PC-3 (cell line): ENCODE measurements at regions not wholly inside any gene's neighbourhood (a gene's known extent, or its start where the extent isn't known, plus 50 kb on each side); places are given as distances from the start of the nearest gene placed in this dataset.
A peak's percentile ranks its signal among the peaks of the same experiment; 100 is the strongest.

ENCODE experiments used
- ATAC-seq: fragments of 200-7000 bp; cut with Tn5 transposase; 2 replicates; pipeline ENCODE4 v1.9.1; 2020; ENCODE audit warnings: mild to moderate bottlenecking, moderate library complexity
- BruUV-seq: library from RNA; stranded (reverse); fragments of 400-500 nt; replicated peaks from 2 replicates; lab custom pipeline; 2021; lab: Mats Ljungman, UMichigan
- CTCF ChIA-PET: fragments of 300-600 bp; sonication (Branson Sonifier 250); formaldehyde crosslinking; loops from one replicate; lab custom pipeline; 2022; ENCODE audit warnings: antibody characterized with exemption; lab: Charles Lee
- POLR2A ChIA-PET: fragments of 300-600 bp; sonication (Branson Sonifier 250); formaldehyde crosslinking; loops from one replicate; lab custom pipeline; 2022; ENCODE audit warnings: antibody characterized with exemption; ENCODE audit not compliant: unreplicated experiment; lab: Charles Lee
- DNase-seq: peaks from one replicate; pipeline ENCODE4 v3.0.0-alpha.2; 2015
- H2AFZ ChIP-seq: fragments of 300-600 bp; sonication (generic); 2 replicates; pipeline ENCODE4 v1.6.0; 2016; ENCODE audit warnings: antibody characterized with exemption, low read length
- H3F3A ChIP-seq: fragments of 300-600 bp; sonication (generic); one replicate; pipeline ENCODE4 v1.6.0; 2017; ENCODE audit warnings: antibody characterized with exemption, low read length, control low read depth, mild to moderate bottlenecking; ENCODE audit not compliant: unreplicated experiment
- H3K27ac ChIP-seq: fragments of 300-600 bp; sonication (generic); 2 replicates; pipeline ENCODE4 v1.5.1; 2016; ENCODE audit warnings: mild to moderate bottlenecking, low read length
- H3K27me3 ChIP-seq: fragments of 300-600 bp; sonication (generic); 2 replicates; pipeline ENCODE4 v1.6.1; 2016; ENCODE audit warnings: low read length, mixed read lengths
- H3K36me3 ChIP-seq: fragments of 300-600 bp; sonication (generic); 2 replicates; pipeline ENCODE4 v1.6.1; 2016; ENCODE audit warnings: low read depth, mixed run types, low read length, mixed read lengths
- H3K4me1 ChIP-seq: fragments of 300-600 bp; sonication (generic); 2 replicates; pipeline ENCODE4 v1.5.1; 2016; ENCODE audit warnings: low read length; ENCODE audit not compliant: insufficient read depth
- H3K4me2 ChIP-seq: fragments of 300-600 bp; sonication (generic); 2 replicates; pipeline ENCODE4 v1.6.0; 2016; ENCODE audit warnings: low read length
- H3K4me3 ChIP-seq: fragments of 300-600 bp; sonication (generic); 2 replicates; pipeline ENCODE4 v1.5.1; 2016; ENCODE audit warnings: mild to moderate bottlenecking, low read length, mixed read lengths
- H3K79me2 ChIP-seq: fragments of 300-600 bp; sonication (generic); 2 replicates; pipeline ENCODE4 v1.6.1; 2017; ENCODE audit warnings: low read length, mixed read lengths
- H3K9ac ChIP-seq: fragments of 300-600 bp; sonication (generic); 2 replicates; pipeline ENCODE4 v1.6.0; 2016; ENCODE audit warnings: mild to moderate bottlenecking, low read length
- H3K9me2 ChIP-seq: fragments of 300-600 bp; sonication (generic); replicated peaks from 2 replicates; pipeline ENCODE4 v1.6.1; 2016; ENCODE audit warnings: mixed run types, low read length, mixed read lengths
- H3K9me3 ChIP-seq: fragments of 300-600 bp; sonication (generic); 2 replicates; pipeline ENCODE4 v1.6.1; 2016; ENCODE audit warnings: low read length, mixed read lengths
- H4K20me1 ChIP-seq: fragments of 300-600 bp; sonication (generic); 2 replicates; pipeline ENCODE4 v1.6.1; 2016; ENCODE audit warnings: low read length, mixed read lengths
- CTCF ChIP-seq: fragments of 300-600 bp; sonication (generic); conservative IDR thresholded peaks from 2 replicates; pipeline ENCODE4 v1.5.1; 2017; ENCODE audit warnings: antibody characterized with exemption, low read depth, mild to moderate bottlenecking, low read length
- EZH2 ChIP-seq: fragments of 300-600 bp; sonication (generic); IDR thresholded peaks from one replicate; pipeline ENCODE4 v1.6.1; 2017; ENCODE audit warnings: antibody characterized with exemption, mild to moderate bottlenecking, low read length; ENCODE audit not compliant: unreplicated experiment
- EZH2phosphoT487 ChIP-seq: fragments of 300-600 bp; sonication (generic); IDR thresholded peaks from 2 replicates; pipeline ENCODE4 v1.6.1; 2018; ENCODE audit warnings: mild to moderate bottlenecking, antibody characterized with exemption, low read length, borderline replicate concordance
- intact Hi-C: fragments of 100-400 bp; cut with micrococcal nuclease; formaldehyde crosslinking; loops from 2 replicates; pipeline ENCODE4 v1.9.0; 2023

GRCh38 chr1:82606546-82606945 is 805.8 kb downstream of the ADGRL2 start:
- CTCF ChIA-PET, result no interaction called here
- intact Hi-C loops, result no loop called here
- no peaks in the 10 kb centered on the region for H4K20me1 ChIP-seq

GRCh38 chr1:82604524-82604923 is 803.8 kb downstream of the ADGRL2 start:
- intact Hi-C loops, result no loop called here
- H2AFZ ChIP-seq, result no peak overlapping the region
- H3K27ac ChIP-seq, result no peak overlapping the region
- no peak overlapping the region for H3K4me3 ChIP-seq
- no peaks in the 10 kb centered on the region for H4K20me1 ChIP-seq
- BruUV-seq, result no TSS peak
- H3K27me3 ChIP-seq, result peaks cover 23% of the 10 kb centered on the region
- peak; percentile 54 for TF ChIP-seq CTCF
- no peak for TF ChIP-seq EZH2
- TF ChIP-seq EZH2phosphoT487, result no peak
- peak; percentile 49 for DNase-seq
- CTCF ChIA-PET, result interaction anchor here (0.6 kb wide), 1 partner anchor 652 kb away, joined by 3 read pairs; no protein-coding TSS in a partner anchor
- POLR2A ChIA-PET, result no interaction called here
- ATAC-seq, result no peak
- no peaks in the 10 kb centered on the region for H3F3A ChIP-seq
- no peaks in the 10 kb centered on the region for H3K9me2 ChIP-seq
- no peaks in the 10 kb centered on the region for H3K79me2 ChIP-seq
- H3K4me2 ChIP-seq, result no peak overlapping the region
- no peaks in the 10 kb centered on the region for H3K4me1 ChIP-seq
- H3K36me3 ChIP-seq, result no peaks in the 10 kb centered on the region
- no peak overlapping the region for H3K9ac ChIP-seq
- H3K9me3 ChIP-seq, result no peaks in the 10 kb centered on the region

More at GRCh38 chr1:82606546-82606945, 805.8 kb downstream of the ADGRL2 start:
- Histone ChIP-seq H3K4me3 (no peak overlapping the region), H2AFZ (no peak overlapping the region), H3K9me2 (no peaks in the 10 kb centered on the region), H3K27me3 (peaks cover 23% of the 10 kb centered on the region), H3K4me2 (no peak overlapping the region), H3K4me1 (no peaks in the 10 kb centered on the region), H3K36me3 (no peaks in the 10 kb centered on the region), H3K27ac (no peak overlapping the region), H3K79me2 (no peaks in the 10 kb centered on the region), H3K9me3 (no peaks in the 10 kb centered on the region), H3F3A (no peaks in the 10 kb centered on the region), H3K9ac (no peak overlapping the region)
- no peak for DNase-seq
- no TSS peak for BruUV-seq
- ATAC-seq, result no peak
- TF ChIP-seq CTCF (no peak), EZH2phosphoT487 (no peak), EZH2 (no peak)
- POLR2A ChIA-PET, result no interaction called here

- CTCF ChIA-PET, result no interaction called here
Observed at GRCh38 chr1:82600314-82600713, 799.6 kb downstream of the ADGRL2 start.

More at GRCh38 chr1:82600314-82600713, 799.6 kb downstream of the ADGRL2 start:
- Histone ChIP-seq H3K9me3 (no peaks in the 10 kb centered on the region), H3K9ac (no peak overlapping the region), H3K36me3 (no peaks in the 10 kb centered on the region), H3K4me3 (no peak overlapping the region), H4K20me1 (no peaks in the 10 kb centered on the region), H2AFZ (no peak overlapping the region), H3K27me3 (peaks cover 27% of the 10 kb centered on the region; the same call in 1 of the 2 replicates), H3K79me2 (no peaks in the 10 kb centered on the region), H3K27ac (no peak overlapping the region), H3K9me2 (no peaks in the 10 kb centered on the region), H3K4me1 (no peaks in the 10 kb centered on the region), H3F3A (no peaks in the 10 kb centered on the region), H3K4me2 (no peak overlapping the region)
- POLR2A ChIA-PET, result no interaction called here
- TF ChIP-seq CTCF, result no peak
- no peak for TF ChIP-seq EZH2phosphoT487
- TF ChIP-seq EZH2, result no peak
- DNase-seq (no peak), ATAC-seq (no peak)
- intact Hi-C loops, result no loop called here
- no TSS peak for BruUV-seq
